ENCODE measurements at regions not wholly inside any gene's neighbourhood (a gene's known extent, or its start where the extent isn't known, plus 50 kb on each side); places are given as distances from the start of the nearest gene placed in this dataset.

GRCh38 chr1:184156521-184157393 lies 105.2 kb downstream of the TSEN15 start (continued):
- TF ChIP-seq MAZ (IDR thresholded peaks at IDR 0.05; ENCODE audit: borderline replicate concordance, low read depth, low read length) (no peak), RFX5 (IDR thresholded peaks at IDR 0.05; ENCODE audit: low read depth, low read length) (no peak), FOS (IDR thresholded peaks at IDR 0.05; ENCODE audit: low read depth, low read length) (no peak), SMC3 (IDR thresholded peaks at IDR 0.05; ENCODE audit: low read depth, low read length) (no peak), BHLHE40 (IDR thresholded peaks at IDR 0.05; ENCODE audit: low read depth, low read length) (no peak)

DNA sequence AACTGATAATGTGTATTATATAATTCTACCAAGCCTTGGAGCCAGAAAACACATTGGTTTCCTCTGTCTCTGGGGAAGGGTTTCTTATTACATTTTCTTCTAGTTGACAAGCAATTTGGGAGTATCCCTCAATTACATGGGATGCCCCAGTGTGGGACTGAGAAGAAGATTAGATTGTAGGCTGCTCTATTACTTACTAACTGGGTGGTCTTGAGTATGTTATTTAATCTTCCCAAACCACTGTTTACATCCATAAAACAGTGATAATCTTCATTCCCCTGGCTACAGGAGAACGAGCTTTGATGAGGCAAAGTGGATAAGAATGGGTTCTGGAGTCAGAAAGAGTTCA lies 105.8 kb downstream of the TSEN15 start:
- no peak overlapping the region for H2BK20ac ChIP-seq (ENCODE audit: low read depth, low read length)
- no peak overlapping the region for H3K4me2 ChIP-seq (ENCODE audit: low read depth, low read length)
- H2AFZ ChIP-seq (replicated peaks; ENCODE audit: low read length, poor library complexity): no peak overlapping the region
- ATAC-seq (ENCODE audit: low read depth) (no peak), DNase-seq (no peak)
- H3K27ac ChIP-seq (ENCODE audit: insufficient read depth, low read length): no peak overlapping the region
- no peak overlapping the region for H3K18ac ChIP-seq (ENCODE audit: low read depth, low read length)
- H3K9me3 ChIP-seq (ENCODE audit: control insufficient read depth, insufficient read depth, low read length): no peaks in the 10 kb centered on the region
- H4K91ac ChIP-seq (ENCODE audit: insufficient read depth, low read depth, low read length): no peak overlapping the region
- no peak overlapping the region for H2BK120ac ChIP-seq (ENCODE audit: low read depth, low read length)
- no peaks in the 10 kb centered on the region for H3K36me3 ChIP-seq (ENCODE audit: control insufficient read depth, insufficient read depth, low read length)
- CTCF ChIA-PET: interaction anchor here (0.7 kb wide), 1 partner anchor 506 kb away, joined by 3 read pairs; no protein-coding TSS in a partner anchor
- no peaks in the 10 kb centered on the region for H3K27me3 ChIP-seq (ENCODE audit: control insufficient read depth, insufficient read depth, low read length)
- H2AK5ac ChIP-seq (ENCODE audit: low read depth, low read length): no peak overlapping the region
- H2AK9ac ChIP-seq (replicated peaks; ENCODE audit: low read depth, low read length, poor library complexity): no peak overlapping the region
- H4K8ac ChIP-seq (ENCODE audit: low read depth in 2 of 2, low read length in 2 of 2): no peak overlapping the region
- H2BK5ac ChIP-seq (ENCODE audit: low read depth, low read length, poor library complexity, severe bottlenecking): no peak overlapping the region
- POLR2A ChIA-PET (ENCODE audit: unreplicated experiment): no interaction called here
- no peak overlapping the region for H3K23ac ChIP-seq (ENCODE audit: low read depth, low read length)
- no CpG with 5 or more reads among the region's 1 CpG for WGBS, 2 experiments (ENCODE audit: extremely low coverage in 2 of 2, insufficient read length in 1 of 2)
- TF ChIP-seq MAFK (IDR thresholded peaks at IDR 0.05; ENCODE audit: low read depth, low read length): no peak
- TF ChIP-seq ELK1 (IDR thresholded peaks at IDR 0.05; ENCODE audit: borderline replicate concordance, low read depth, low read length): no peak
- TF ChIP-seq RFX5 (IDR thresholded peaks at IDR 0.05; ENCODE audit: low read depth, low read length): no peak
- TF ChIP-seq RAD21 (IDR thresholded peaks at IDR 0.05; ENCODE audit: low read length): no peak
- TF ChIP-seq RCOR1 (IDR thresholded peaks at IDR 0.05; ENCODE audit: insufficient replicate concordance, low read length): no peak
- TF ChIP-seq BHLHE40 (IDR thresholded peaks at IDR 0.05; ENCODE audit: low read depth, low read length): no peak
- no peak for TF ChIP-seq MXI1 (IDR thresholded peaks at IDR 0.05; ENCODE audit: borderline replicate concordance, low read depth, low read length)
- TF ChIP-seq NFE2L2 (IDR thresholded peaks at IDR 0.05; ENCODE audit: low read depth, low read length): no peak
- TF ChIP-seq, protein P1, sequence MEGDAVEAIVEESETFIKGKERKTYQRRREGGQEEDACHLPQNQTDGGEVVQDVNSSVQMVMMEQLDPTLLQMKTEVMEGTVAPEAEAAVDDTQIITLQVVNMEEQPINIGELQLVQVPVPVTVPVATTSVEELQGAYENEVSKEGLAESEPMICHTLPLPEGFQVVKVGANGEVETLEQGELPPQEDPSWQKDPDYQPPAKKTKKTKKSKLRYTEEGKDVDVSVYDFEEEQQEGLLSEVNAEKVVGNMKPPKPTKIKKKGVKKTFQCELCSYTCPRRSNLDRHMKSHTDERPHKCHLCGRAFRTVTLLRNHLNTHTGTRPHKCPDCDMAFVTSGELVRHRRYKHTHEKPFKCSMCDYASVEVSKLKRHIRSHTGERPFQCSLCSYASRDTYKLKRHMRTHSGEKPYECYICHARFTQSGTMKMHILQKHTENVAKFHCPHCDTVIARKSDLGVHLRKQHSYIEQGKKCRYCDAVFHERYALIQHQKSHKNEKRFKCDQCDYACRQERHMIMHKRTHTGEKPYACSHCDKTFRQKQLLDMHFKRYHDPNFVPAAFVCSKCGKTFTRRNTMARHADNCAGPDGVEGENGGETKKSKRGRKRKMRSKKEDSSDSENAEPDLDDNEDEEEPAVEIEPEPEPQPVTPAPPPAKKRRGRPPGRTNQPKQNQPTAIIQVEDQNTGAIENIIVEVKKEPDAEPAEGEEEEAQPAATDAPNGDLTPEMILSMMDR (conservative IDR thresholded peaks at IDR 0.05; ENCODE audit: low read depth, low read length): no peak
- TF ChIP-seq MAZ (IDR thresholded peaks at IDR 0.05; ENCODE audit: borderline replicate concordance, low read depth, low read length): no peak
- TF ChIP-seq CHD1 (IDR thresholded peaks at IDR 0.05; ENCODE audit: low read depth, low read length): no peak
- H3K4me3 ChIP-seq (ENCODE audit: insufficient read depth, low read depth, low read length): no peak overlapping the region
- H3K56ac ChIP-seq (ENCODE audit: extremely low read depth, insufficient read depth, low read length): no peak overlapping the region
- dilution Hi-C loops (cut with HindIII; ENCODE audit: low sequenced_read_pairs, unreplicated experiment): no loop called here
- no TSS peak for BruUV-seq (replicated peaks)
- no peaks in the 10 kb centered on the region for H3K79me1 ChIP-seq (ENCODE audit: low read depth in 1 of 2, low read length in 2 of 2)
- H4K5ac ChIP-seq (ENCODE audit: low read depth, low read length): no peak overlapping the region
- in situ Hi-C loops (cut with MboI; ENCODE audit: low sequenced_read_pairs): no loop called here
- no peaks in the 10 kb centered on the region for H4K20me1 ChIP-seq (ENCODE audit: insufficient read depth, low read length)
- intact Hi-C loops (cut with micrococcal nuclease): no loop called here
- no peak overlapping the region for H3K9ac ChIP-seq (ENCODE audit: low read depth, low read length)
- no peak overlapping the region for H3K14ac ChIP-seq (replicated peaks; ENCODE audit: low read depth, low read length)
- no peaks in the 10 kb centered on the region; the same call in 1 of the 2 replicates for H3K9me1 ChIP-seq (ENCODE audit: insufficient read depth, low read length)
- no peak overlapping the region for H3K4ac ChIP-seq (ENCODE audit: low read depth, low read length)
- peaks cover 8% of the 10 kb centered on the region for H3K4me1 ChIP-seq (ENCODE audit: control insufficient read depth, insufficient read depth, low read length)
- H2BK15ac ChIP-seq (ENCODE audit: low read depth, low read length): no peak overlapping the region
